HEK293 (cell line): ENCODE measurements at regions not wholly inside any gene's neighbourhood (a gene's known extent, or its start where the extent isn't known, plus 50 kb on each side); places are given as distances from the start of the nearest gene placed in this dataset.
A peak's percentile ranks its signal among the peaks of the same experiment; 100 is the strongest.

Experiments
- CTCF ChIA-PET: fragments of 350-600 bp; formaldehyde crosslinking; extraction: SDS; loops from one replicate; lab custom pipeline; 2021; ENCODE audit warnings: antibody characterized with exemption; lab: Yijun Ruan, JAX
- POLR2A ChIA-PET: fragments of 300-600 bp; formaldehyde crosslinking; extraction: SDS; loops from one replicate; lab custom pipeline; 2020; ENCODE audit warnings: antibody characterized with exemption, inconsistent platforms; lab: Yijun Ruan, JAX
- H3K27ac ChIP-seq: fragments of 200-500 bp; sonication (Bioruptor generic); 2 replicates; pipeline ENCODE4 v1.5.1; 2014; ENCODE audit warnings: low read depth, low read length, control low read depth, inconsistent platforms; ENCODE audit errors: extremely low read depth
- H3K36me3 ChIP-seq, 2 experiments: fragments of 200-500 bp in 1 of 2; sonication (Bioruptor generic) in 1 of 2; 1 replicate in 1 of 2; 2 replicates in 1 of 2; pipeline ENCODE4 v1.5.1; 2014 to 2017; ENCODE audit warnings: inconsistent platforms in 2 of 2, low read length in 2 of 2; ENCODE audit not compliant: control insufficient read depth in 2 of 2, insufficient read depth in 1 of 2
- H3K4me1 ChIP-seq: fragments of 200-500 bp; sonication (Bioruptor generic); 2 replicates; pipeline ENCODE4 v1.5.1; 2014; ENCODE audit warnings: mild to moderate bottlenecking, low read length, inconsistent platforms; ENCODE audit not compliant: control insufficient read depth, insufficient read depth
- H3K4me3 ChIP-seq: 2 replicates; pipeline ENCODE4 v1.5.1; 2011; ENCODE audit warnings: low read depth, mild to moderate bottlenecking, control low read depth, low read length, moderate library complexity
- H3K9me3 ChIP-seq: fragments of 200-500 bp; sonication (Bioruptor generic); 2 replicates; pipeline ENCODE4 v1.5.1; 2014; ENCODE audit warnings: low read depth, low read length, inconsistent platforms; ENCODE audit not compliant: control insufficient read depth, insufficient read depth
- ELK4 ChIP-seq: IDR thresholded peaks from 2 replicates; pipeline ENCODE4 v1.6.1; 2011; ENCODE audit warnings: mild to moderate bottlenecking, low read depth, low read length, borderline replicate concordance
- HOXD13 ChIP-seq: sonication (generic); formaldehyde crosslinking; IDR thresholded peaks from 2 replicates; pipeline ENCODE4 v1.8.0; 2022; ENCODE audit warnings: missing genetic modification reagents, borderline replicate concordance
- SP7 ChIP-seq: fragments of 450-650 bp; formaldehyde crosslinking; IDR thresholded peaks from 2 replicates; pipeline ENCODE4 v1.5.1; 2016; ENCODE audit warnings: missing biosample characterization, missing genetic modification characterization
- TRIM28 ChIP-seq: IDR thresholded peaks from 2 replicates; pipeline ENCODE4 v1.6.1; 2011; ENCODE audit warnings: low read length, control low read depth, borderline replicate concordance
- ZBTB17 ChIP-seq: fragments of 450-650 bp; formaldehyde crosslinking; IDR thresholded peaks from 2 replicates; pipeline ENCODE4 v1.5.1; 2016; ENCODE audit warnings: missing biosample characterization, missing genetic modification characterization
- ZNF10 ChIP-seq: fragments of 450-650 bp; formaldehyde crosslinking; IDR thresholded peaks from 2 replicates; pipeline ENCODE4 v1.5.1; 2017; ENCODE audit warnings: missing biosample characterization, missing genetic modification characterization
- ZNF114 ChIP-seq: fragments of 450-650 bp; formaldehyde crosslinking; IDR thresholded peaks from 2 replicates; pipeline ENCODE4 v1.5.0; 2017; ENCODE audit warnings: missing biosample characterization, missing genetic modification characterization
- ZNF23 ChIP-seq: fragments of 450-650 bp; formaldehyde crosslinking; IDR thresholded peaks from 2 replicates; pipeline ENCODE4 v1.5.1; 2016; ENCODE audit warnings: missing biosample characterization, missing genetic modification characterization, borderline replicate concordance
- ZNF274 ChIP-seq, 2 experiments: fragments of 200-500 bp in 1 of 2; fragments of 450-650 bp in 1 of 2; sonication (Bioruptor generic) in 1 of 2; formaldehyde crosslinking in 1 of 2; IDR thresholded peaks; 2 replicates each; pipeline versions ENCODE4 v1.5.1 to v1.6.1; 2014 to 2016; ENCODE audit warnings: borderline replicate concordance in 1 of 2, inconsistent platforms in 1 of 2, low read length in 1 of 2, missing biosample characterization in 1 of 2, missing genetic modification characterization in 1 of 2
- ZNF280C ChIP-seq: fragments of 450-650 bp; formaldehyde crosslinking; IDR thresholded peaks from 2 replicates; pipeline ENCODE4 v1.5.1; 2016; ENCODE audit warnings: missing biosample characterization, missing genetic modification characterization
- ZNF280D ChIP-seq: fragments of 450-650 bp; formaldehyde crosslinking; IDR thresholded peaks from 2 replicates; pipeline ENCODE4 v1.5.1; 2016; ENCODE audit warnings: missing biosample characterization, missing genetic modification characterization
- ZNF335 ChIP-seq: fragments of 450-650 bp; formaldehyde crosslinking; conservative IDR thresholded peaks from 2 replicates; pipeline ENCODE4 v1.5.1; 2016; ENCODE audit warnings: missing biosample characterization, missing genetic modification characterization
- ZNF341 ChIP-seq: fragments of 450-650 bp; formaldehyde crosslinking; IDR thresholded peaks from 2 replicates; pipeline ENCODE4; 2016; ENCODE audit warnings: low read depth, missing biosample characterization, missing genetic modification characterization
- ZNF426 ChIP-seq: fragments of 450-650 bp; formaldehyde crosslinking; IDR thresholded peaks from 2 replicates; pipeline ENCODE4 v1.5.1; 2017; ENCODE audit warnings: missing biosample characterization, missing genetic modification characterization, mild to moderate bottlenecking, inconsistent platforms, moderate library complexity
- ZNF518A ChIP-seq: fragments of 450-650 bp; formaldehyde crosslinking; conservative IDR thresholded peaks from 2 replicates; pipeline ENCODE4 v1.5.1; 2016; ENCODE audit warnings: low read depth, missing biosample characterization, missing genetic modification characterization
- ZNF621 ChIP-seq: fragments of 450-650 bp; formaldehyde crosslinking; IDR thresholded peaks from 2 replicates; pipeline ENCODE4 v1.5.1; 2017; ENCODE audit warnings: missing biosample characterization, missing genetic modification characterization
- TF ChIP-seq, protein P1 (sequence below): fragments of 450-650 bp; formaldehyde crosslinking; IDR thresholded peaks from 2 replicates; pipeline ENCODE4 v1.5.1; 2017; ENCODE audit warnings: missing biosample characterization, missing genetic modification characterization
- TF ChIP-seq, protein P2 (sequence below): fragments of 450-650 bp; IDR thresholded peaks from 2 replicates; pipeline ENCODE4 v1.5.1; 2018; ENCODE audit warnings: missing biosample characterization, mild to moderate bottlenecking, missing genetic modification characterization

DNA sequence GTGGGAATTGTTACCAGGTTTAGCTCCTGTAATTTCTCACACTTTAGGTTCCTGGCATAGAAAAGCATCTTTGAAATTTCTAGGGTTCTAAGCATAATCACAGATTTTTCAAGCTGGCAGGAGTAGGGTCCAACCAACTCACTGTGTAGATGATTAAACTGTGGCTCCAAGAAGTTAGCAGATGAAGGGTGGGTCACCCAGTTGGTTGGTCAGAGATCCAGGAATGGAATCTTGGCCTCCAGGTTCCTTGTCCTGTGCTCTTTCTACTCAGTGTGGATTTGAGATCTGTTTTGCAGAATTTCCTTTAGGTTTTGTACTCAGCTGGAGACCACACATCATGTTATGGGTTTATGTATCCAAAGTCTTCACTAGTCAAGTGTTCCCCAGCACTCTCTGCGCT is 90.3 kb upstream of the MAML3 start:
- ChIA-PET POLR2A (no interaction called here), CTCF (interaction anchor here (0.6 kb wide), 1 partner anchor 305 kb away, joined by 3 read pairs; no protein-coding TSS in a partner anchor)
- no peaks in the 10 kb centered on the region for H3K4me1 ChIP-seq
- H3K9me3 ChIP-seq, result no peaks in the 10 kb centered on the region
- no peak overlapping the region for H3K27ac ChIP-seq
- H3K36me3 ChIP-seq, result no peaks in the 10 kb centered on the region
- H3K4me3 ChIP-seq, result no peak overlapping the region
- peak; percentile 9; the same call in 1 of the 2 replicates for TF ChIP-seq ZNF10
- no peak for TF ChIP-seq HOXD13 (CRISPR knock-in tag)
- TF ChIP-seq ZNF280D (tag by site-specific recombination), result no peak
- TF ChIP-seq ZNF114 (tag by site-specific recombination), result no peak
- TF ChIP-seq, all 188 proteins: peak for 1

DNA sequence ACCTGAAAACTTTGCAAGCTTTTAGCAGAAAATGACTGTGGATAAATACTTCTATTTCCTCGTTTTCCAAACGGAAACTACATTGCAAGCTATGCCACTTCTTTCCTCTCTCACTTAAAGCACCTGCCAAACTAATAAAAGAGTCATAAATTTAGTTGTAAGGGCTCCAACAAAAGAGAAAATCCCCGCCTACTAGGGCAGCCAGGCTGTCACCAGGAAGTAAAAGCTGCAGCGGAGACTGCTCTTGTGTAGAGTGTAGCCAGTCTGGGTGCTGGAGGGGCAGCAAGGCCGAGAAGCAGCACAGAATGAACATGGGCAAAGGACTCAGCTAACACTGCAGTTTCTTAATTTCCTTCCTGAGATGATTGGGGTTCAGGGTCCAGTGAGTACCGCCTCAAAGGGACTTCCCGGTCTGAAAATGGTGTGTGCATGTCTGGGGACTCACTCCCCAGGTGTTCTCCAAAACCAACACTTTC is 89.3 kb upstream of the MAML3 start:
- H3K4me3 ChIP-seq, result no peak overlapping the region
- no peaks in the 10 kb centered on the region for H3K9me3 ChIP-seq
- H3K27ac ChIP-seq, result peak overlapping the region; percentile 8; the same call in 1 of the 2 replicates
- ChIA-PET CTCF (interaction anchor here (0.6 kb wide), 1 partner anchor 194 kb away, joined by 5 read pairs; no protein-coding TSS in a partner anchor), POLR2A (no interaction called here)
- H3K36me3 ChIP-seq, result no peaks in the 10 kb centered on the region
- peaks cover 6% of the 10 kb centered on the region; the same call in 1 of the 2 replicates for H3K4me1 ChIP-seq
- TF ChIP-seq ZNF335 (tag by site-specific recombination) (peak; percentile 5; the same call in 1 of the 2 replicates), ZNF23 (tag by site-specific recombination) (no peak), ZNF274 (IDR thresholded peaks at IDR 0.05; ENCODE audit: low read length) (no peak), ZNF274 (tag by site-specific recombination; IDR thresholded peaks at IDR 0.05; ENCODE audit: borderline replicate concordance) (no peak), ELK4 (no peak), TRIM28 (0 out of 2 replicates have a peak, but pooled peaks have one; percentile 58), ZNF341 (0 out of 2 replicates have a peak, but pooled peaks have one; percentile 28), ZNF621 (no peak), ZBTB17 (0 out of 2 replicates have a peak, but pooled peaks have one; percentile 49), ZNF518A (tag by site-specific recombination) (0 out of 2 replicates have a peak, but pooled peaks have one; percentile 29), ZNF426 (no peak), ZNF280C (tag by site-specific recombination) (no peak), SP7 (tag by site-specific recombination) (no peak)
- TF ChIP-seq, protein P1, sequence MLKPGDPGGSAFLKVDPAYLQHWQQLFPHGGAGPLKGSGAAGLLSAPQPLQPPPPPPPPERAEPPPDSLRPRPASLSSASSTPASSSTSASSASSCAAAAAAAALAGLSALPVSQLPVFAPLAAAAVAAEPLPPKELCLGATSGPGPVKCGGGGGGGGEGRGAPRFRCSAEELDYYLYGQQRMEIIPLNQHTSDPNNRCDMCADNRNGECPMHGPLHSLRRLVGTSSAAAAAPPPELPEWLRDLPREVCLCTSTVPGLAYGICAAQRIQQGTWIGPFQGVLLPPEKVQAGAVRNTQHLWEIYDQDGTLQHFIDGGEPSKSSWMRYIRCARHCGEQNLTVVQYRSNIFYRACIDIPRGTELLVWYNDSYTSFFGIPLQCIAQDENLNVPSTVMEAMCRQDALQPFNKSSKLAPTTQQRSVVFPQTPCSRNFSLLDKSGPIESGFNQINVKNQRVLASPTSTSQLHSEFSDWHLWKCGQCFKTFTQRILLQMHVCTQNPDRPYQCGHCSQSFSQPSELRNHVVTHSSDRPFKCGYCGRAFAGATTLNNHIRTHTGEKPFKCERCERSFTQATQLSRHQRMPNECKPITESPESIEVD (tag by site-specific recombination), result peak; percentile 44; the same call in 1 of the 2 replicates
- TF ChIP-seq, protein P2, sequence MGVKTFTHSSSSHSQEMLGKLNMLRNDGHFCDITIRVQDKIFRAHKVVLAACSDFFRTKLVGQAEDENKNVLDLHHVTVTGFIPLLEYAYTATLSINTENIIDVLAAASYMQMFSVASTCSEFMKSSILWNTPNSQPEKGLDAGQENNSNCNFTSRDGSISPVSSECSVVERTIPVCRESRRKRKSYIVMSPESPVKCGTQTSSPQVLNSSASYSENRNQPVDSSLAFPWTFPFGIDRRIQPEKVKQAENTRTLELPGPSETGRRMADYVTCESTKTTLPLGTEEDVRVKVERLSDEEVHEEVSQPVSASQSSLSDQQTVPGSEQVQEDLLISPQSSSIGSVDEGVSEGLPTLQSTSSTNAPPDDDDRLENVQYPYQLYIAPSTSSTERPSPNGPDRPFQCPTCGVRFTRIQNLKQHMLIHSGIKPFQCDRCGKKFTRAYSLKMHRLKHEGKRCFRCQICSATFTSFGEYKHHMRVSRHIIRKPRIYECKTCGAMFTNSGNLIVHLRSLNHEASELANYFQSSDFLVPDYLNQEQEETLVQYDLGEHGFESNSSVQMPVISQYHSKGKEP (tag by site-specific recombination), result peak; percentile 48; the same call in 1 of the 2 replicates
